ENCODE measurements at regions not wholly inside any gene's neighbourhood (a gene's known extent, or its start where the extent isn't known, plus 50 kb on each side); places are given as distances from the start of the nearest gene placed in this dataset.
"Not testable (repeated sequence)": the region's sequence is repeated elsewhere in the genome, so short reads cannot be mapped to it uniquely, and the experiment has no call there.

DNA sequence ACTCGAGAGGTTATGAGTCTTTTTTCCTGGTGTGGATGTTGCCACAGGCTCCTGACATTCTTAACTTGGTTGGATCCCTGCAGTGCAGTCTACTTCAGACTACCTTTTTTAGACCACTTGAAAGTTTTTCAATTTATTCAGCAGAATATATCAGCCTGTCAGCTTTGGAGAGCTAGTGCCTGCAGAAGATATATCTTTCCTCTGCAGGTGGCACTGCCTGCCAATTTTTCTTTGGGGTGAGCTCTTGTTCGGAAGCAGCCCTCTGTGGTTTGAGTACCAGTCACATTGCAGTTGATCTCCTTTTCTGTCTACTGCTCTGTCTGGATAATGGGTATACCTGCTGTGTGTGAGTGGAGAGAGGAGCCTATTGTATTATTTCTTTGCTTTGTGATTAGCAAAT is 730.4 kb downstream of the PRIM2 start:
- POLR2A ChIA-PET; CTCF ChIA-PET; H3K4me3 ChIP-seq (ENCODE audit: low read depth, low read length); H3K9me3 ChIP-seq (ENCODE audit: control insufficient read depth, insufficient read depth, low read length); H3K27me3 ChIP-seq (ENCODE audit: control insufficient read depth, insufficient read depth, low read length); DNase-seq (ENCODE audit: low read depth, low spot score); H3K27ac ChIP-seq (ENCODE audit: low read depth, low read length): not testable (repeated sequence)

GRCh38 chr6:58055465-58056176 is 738.2 kb downstream of the PRIM2 start:
- H3K27ac ChIP-seq (ENCODE audit: low read depth, low read length); H3K27me3 ChIP-seq (ENCODE audit: control insufficient read depth, insufficient read depth, low read length); DNase-seq (ENCODE audit: low read depth, low spot score); H3K9me3 ChIP-seq (ENCODE audit: control insufficient read depth, insufficient read depth, low read length); CTCF ChIA-PET; H3K4me3 ChIP-seq (ENCODE audit: low read depth, low read length); POLR2A ChIA-PET: not testable (repeated sequence)

GRCh38 chr6:58059701-58060100 is 742.3 kb downstream of the PRIM2 start:
- H3K27ac ChIP-seq (ENCODE audit: low read depth, low read length); DNase-seq (ENCODE audit: low read depth, low spot score); H3K9me3 ChIP-seq (ENCODE audit: control insufficient read depth, insufficient read depth, low read length); H3K4me3 ChIP-seq (ENCODE audit: low read depth, low read length); POLR2A ChIA-PET; H3K27me3 ChIP-seq (ENCODE audit: control insufficient read depth, insufficient read depth, low read length); CTCF ChIA-PET: not testable (repeated sequence)

GRCh38 chr6:58063542-58063941 is 746.1 kb downstream of the PRIM2 start:
- H3K27ac ChIP-seq (ENCODE audit: low read depth, low read length); DNase-seq (ENCODE audit: low read depth, low spot score); POLR2A ChIA-PET; H3K9me3 ChIP-seq (ENCODE audit: control insufficient read depth, insufficient read depth, low read length); CTCF ChIA-PET; H3K27me3 ChIP-seq (ENCODE audit: control insufficient read depth, insufficient read depth, low read length); H3K4me3 ChIP-seq (ENCODE audit: low read depth, low read length): not testable (repeated sequence)

DNA sequence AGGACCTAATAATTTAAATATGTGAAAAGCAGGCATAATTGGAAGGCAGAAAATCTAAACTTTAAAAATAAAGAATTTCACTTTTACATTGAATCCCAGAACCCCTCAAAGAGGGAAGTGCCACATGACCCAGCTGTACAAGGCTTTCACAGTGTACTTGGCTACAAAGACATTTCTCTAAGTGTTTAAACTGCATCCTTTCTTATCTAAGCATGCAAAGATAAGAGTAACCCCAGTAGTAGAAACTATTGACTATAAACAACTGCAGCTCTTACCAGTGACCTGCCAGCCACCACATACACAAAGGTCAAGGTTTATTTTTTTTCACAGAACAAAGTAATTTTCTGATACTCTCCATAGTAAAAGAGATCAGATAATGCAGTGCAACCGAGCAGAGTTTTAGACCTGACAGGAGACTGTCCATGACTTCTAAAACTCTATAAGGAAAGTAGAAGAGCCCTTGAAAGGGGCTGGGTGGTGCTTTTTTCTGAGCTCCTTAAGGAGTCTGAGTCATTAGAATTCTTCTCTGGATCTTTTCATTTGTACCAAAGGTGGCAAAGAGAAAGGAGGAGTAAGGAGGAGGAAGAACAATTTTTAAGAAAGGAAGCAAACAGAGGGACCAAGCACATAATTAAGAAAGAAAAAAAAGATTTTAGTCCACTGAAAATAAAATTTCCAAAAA is 750.6 kb downstream of the PRIM2 start:
- CTCF ChIA-PET; DNase-seq (ENCODE audit: low read depth, low spot score); H3K9me3 ChIP-seq (ENCODE audit: control insufficient read depth, insufficient read depth, low read length); POLR2A ChIA-PET; H3K27me3 ChIP-seq (ENCODE audit: control insufficient read depth, insufficient read depth, low read length); H3K27ac ChIP-seq (ENCODE audit: low read depth, low read length); H3K4me3 ChIP-seq (ENCODE audit: low read depth, low read length): not testable (repeated sequence)

DNA sequence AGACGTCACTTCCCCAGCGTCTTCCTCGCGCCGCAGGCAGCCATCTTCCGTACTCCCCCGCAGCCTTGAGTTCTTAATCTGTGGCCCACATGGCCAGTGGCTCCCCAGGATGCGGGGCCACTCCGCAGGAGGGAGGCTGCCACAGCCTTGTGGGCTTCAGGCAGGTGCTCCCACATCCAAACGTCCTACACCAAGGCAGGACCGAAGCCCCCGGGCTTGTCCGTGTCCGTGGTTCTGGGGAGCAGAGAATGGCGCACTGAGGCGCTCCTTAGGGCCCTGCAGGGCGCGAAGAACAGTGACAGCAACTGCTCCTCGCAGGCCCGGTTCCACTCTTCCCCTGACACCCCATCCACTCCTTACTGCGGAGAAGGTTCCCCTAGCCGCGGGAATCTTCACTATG is 755.8 kb downstream of the PRIM2 start:
- ChIA-PET POLR2A (no interaction called here), CTCF (no interaction called here)
- TF ChIP-seq CTCF (IDR thresholded peaks at IDR 0.05; ENCODE audit: low read depth, low read length), result no peak
- Histone ChIP-seq H3K9me3 (ENCODE audit: control insufficient read depth, insufficient read depth, low read length) (peaks cover 5% of the 10 kb centered on the region), H3K4me3 (ENCODE audit: low read depth, low read length) (no peak overlapping the region), H3K27ac (ENCODE audit: low read depth, low read length) (no peak overlapping the region), H3K27me3 (ENCODE audit: control insufficient read depth, insufficient read depth, low read length) (no peaks in the 10 kb centered on the region)
- no peak for DNase-seq (ENCODE audit: low read depth, low spot score)

DNA sequence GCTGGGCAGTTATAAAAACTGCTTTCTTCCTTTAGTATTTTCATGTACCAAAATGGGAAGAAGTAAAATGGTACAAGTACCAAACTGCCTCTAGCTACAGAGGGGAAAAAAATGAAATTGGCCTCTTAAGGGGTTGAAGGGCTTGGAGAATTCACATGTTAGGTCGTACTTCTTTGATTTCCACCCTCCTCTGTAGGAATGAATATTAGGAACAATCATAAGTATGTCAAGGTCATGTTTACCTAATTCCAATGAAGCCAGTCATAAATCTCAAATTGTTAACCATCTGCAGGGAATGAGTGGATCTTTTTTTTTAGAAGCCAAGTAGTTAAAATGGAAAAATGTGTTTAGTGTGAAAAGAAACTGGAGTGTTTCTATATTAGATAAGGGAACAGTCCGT is 772.6 kb downstream of the PRIM2 start:
- H3K4me3 ChIP-seq (ENCODE audit: low read depth, low read length); POLR2A ChIA-PET; DNase-seq (ENCODE audit: low read depth, low spot score); H3K27ac ChIP-seq (ENCODE audit: low read depth, low read length); H3K9me3 ChIP-seq (ENCODE audit: control insufficient read depth, insufficient read depth, low read length); CTCF ChIA-PET; H3K27me3 ChIP-seq (ENCODE audit: control insufficient read depth, insufficient read depth, low read length): not testable (repeated sequence)

GRCh38 chr6:58097251-58097650 is 779.8 kb downstream of the PRIM2 start:
- H3K4me3 ChIP-seq (ENCODE audit: low read depth, low read length); DNase-seq (ENCODE audit: low read depth, low spot score); H3K27me3 ChIP-seq (ENCODE audit: control insufficient read depth, insufficient read depth, low read length); CTCF ChIA-PET; H3K27ac ChIP-seq (ENCODE audit: low read depth, low read length); POLR2A ChIA-PET; H3K9me3 ChIP-seq (ENCODE audit: control insufficient read depth, insufficient read depth, low read length): not testable (repeated sequence)

Measured in AG04450 (cell line).